ENCODE measurements at regions not wholly inside any gene's neighbourhood (a gene's known extent, or its start where the extent isn't known, plus 50 kb on each side); places are given as distances from the start of the nearest gene placed in this dataset.

DNA sequence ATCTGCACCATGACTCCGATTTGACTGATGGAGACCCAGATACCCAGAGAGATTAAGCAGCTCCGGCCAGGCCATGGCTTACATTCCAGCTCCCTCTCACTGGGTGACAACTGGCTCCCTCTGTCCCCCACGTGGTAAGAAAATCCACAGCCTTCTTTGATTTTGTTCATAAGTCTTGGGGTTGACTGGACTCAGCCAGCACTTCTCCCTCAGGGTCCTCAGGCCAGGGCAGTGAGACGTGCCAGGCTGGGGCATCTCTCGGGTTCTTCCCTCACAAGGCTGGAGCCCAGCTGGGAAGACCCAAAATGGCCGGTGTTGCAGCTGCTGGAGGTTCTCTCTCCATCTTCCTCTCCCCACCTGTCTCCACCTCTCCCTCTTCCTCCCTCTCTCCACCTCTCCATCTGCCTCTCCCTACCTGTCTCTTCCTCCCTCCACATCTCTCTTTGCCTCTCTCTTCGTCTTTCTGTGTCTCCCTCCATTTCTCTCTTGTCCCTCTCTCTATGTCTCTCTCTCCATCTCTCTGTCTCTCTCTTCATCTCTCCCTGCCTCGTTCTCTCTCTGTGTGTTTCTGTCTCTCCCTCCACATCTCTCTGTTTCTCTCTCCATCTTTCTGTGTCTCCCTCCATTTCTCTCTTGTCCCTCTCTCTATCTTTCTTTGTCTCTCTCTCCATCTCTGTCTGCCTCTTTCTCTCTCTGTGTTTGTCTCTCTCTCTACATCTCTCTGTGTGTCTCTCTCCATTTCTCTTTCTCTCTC lies 105.3 kb downstream of the FOXL1 start:
- no peaks in the 10 kb centered on the region for H3K4me1 Mint-ChIP-seq (ENCODE audit: low read depth)
- H3K36me3 Mint-ChIP-seq, result no peaks in the 10 kb centered on the region
- peaks cover 12% of the 10 kb centered on the region for H3K27me3 Mint-ChIP-seq
- no peak overlapping the region for H3K27ac Mint-ChIP-seq
- no peak overlapping the region for H3K4me3 Mint-ChIP-seq
- no peaks in the 10 kb centered on the region for H3K9me3 Mint-ChIP-seq (ENCODE audit: low read depth)

DNA sequence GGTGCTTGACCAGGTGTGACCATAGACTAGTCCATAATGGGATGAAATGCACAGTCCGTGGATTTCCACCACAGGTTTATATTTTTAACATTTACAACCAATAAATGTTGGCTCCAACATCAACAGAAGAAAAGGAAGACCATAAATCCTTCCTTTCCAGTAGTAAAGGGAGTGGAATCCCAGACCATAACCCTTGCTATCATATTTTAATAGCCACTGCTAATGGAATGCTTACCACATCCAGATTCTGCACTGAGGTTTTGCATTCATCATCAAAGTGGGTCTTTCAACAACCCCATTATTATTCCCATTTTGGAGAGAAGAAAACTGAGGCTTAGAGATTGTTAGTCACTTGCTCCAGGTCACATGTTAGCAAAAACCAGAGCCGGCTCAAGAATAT lies 106.7 kb downstream of the FOXL1 start:
- H3K9me3 Mint-ChIP-seq (ENCODE audit: low read depth), result no peaks in the 10 kb centered on the region
- no peak overlapping the region for H3K4me3 Mint-ChIP-seq
- H3K27ac Mint-ChIP-seq, result no peak overlapping the region
- H3K27me3 Mint-ChIP-seq, result peaks cover 12% of the 10 kb centered on the region
- H3K36me3 Mint-ChIP-seq, result no peaks in the 10 kb centered on the region
- H3K4me1 Mint-ChIP-seq (ENCODE audit: low read depth), result no peaks in the 10 kb centered on the region

DNA sequence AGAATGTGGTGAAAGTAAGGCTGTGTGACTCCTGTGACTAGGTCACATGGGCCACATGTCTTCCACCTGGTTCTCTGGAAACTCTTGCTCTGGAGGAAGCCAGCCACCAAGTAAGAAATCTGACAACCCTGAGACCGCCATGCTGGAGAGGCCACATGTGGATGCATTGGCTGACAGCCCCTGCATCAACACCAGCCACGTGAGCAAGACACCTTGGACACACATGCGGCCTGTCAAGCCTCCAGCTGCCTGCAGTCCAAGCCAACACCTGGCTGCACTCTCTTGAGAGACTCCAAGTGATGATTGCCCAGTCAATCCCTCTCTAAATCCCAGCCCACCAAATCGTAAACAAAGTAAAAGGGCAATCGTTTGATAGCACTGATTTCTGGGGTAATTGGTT lies 112.6 kb downstream of the FOXL1 start:
- H3K27me3 Mint-ChIP-seq, result peaks cover 4% of the 10 kb centered on the region
- H3K27ac Mint-ChIP-seq, result no peak overlapping the region
- H3K9me3 Mint-ChIP-seq (ENCODE audit: low read depth), result no peaks in the 10 kb centered on the region
- H3K36me3 Mint-ChIP-seq, result no peaks in the 10 kb centered on the region
- H3K4me3 Mint-ChIP-seq, result no peak overlapping the region
- no peaks in the 10 kb centered on the region for H3K4me1 Mint-ChIP-seq (ENCODE audit: low read depth)

DNA sequence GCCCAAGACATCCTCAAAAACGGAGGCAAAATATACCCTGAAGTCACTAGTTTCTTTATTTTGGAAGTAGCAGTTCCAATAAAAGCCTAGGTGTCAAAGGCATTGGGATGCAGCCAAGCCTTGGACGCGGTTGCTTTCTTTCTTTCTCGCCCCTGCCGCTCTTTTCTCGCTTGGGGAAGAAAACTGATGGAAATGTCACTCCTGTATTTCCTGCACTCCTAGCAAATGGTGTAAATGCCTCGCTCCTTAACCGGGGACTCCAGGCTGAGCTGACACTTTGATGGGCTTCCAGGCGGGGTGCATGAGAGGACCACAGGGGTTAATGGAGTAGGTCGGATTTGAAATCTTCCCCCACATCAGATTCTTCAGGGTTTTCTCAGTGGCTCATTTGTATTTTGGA lies 114.1 kb downstream of the FOXL1 start:
- H3K36me3 Mint-ChIP-seq, result no peaks in the 10 kb centered on the region
- H3K4me3 Mint-ChIP-seq, result no peak overlapping the region
- no peaks in the 10 kb centered on the region for H3K4me1 Mint-ChIP-seq (ENCODE audit: low read depth)
- H3K9me3 Mint-ChIP-seq (ENCODE audit: low read depth), result no peaks in the 10 kb centered on the region
- H3K27ac Mint-ChIP-seq, result no peak overlapping the region
- H3K27me3 Mint-ChIP-seq, result peaks cover 4% of the 10 kb centered on the region

GRCh38 chr16:86693033-86693432 lies 114.7 kb downstream of the FOXL1 start:
- Mint-ChIP-seq H3K27me3 (peaks cover 4% of the 10 kb centered on the region), H3K27ac (no peak overlapping the region), H3K4me3 (no peak overlapping the region), H3K4me1 (ENCODE audit: low read depth) (no peaks in the 10 kb centered on the region), H3K9me3 (ENCODE audit: low read depth) (no peaks in the 10 kb centered on the region), H3K36me3 (no peaks in the 10 kb centered on the region)

DNA sequence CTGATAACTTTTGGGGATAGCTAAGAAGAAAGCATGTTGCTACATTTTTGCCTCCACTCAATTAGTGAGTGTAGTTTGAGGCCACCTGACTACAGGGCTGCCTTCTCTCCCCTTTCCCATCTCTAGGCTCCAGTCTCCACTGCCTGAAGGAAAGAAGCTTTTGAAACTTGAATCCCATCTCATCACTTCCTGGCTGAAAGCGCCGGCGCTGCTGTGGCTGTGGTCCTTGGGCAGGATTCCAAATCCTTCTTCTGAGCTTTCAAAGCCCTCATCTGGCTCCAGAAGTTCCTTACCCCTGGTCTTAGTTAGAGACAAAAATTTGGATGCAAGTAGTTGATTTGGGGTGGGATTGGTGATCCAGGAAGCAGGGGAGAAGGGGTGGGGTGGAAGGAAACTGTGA lies 119.4 kb downstream of the FOXL1 start:
- Mint-ChIP-seq H3K36me3 (no peaks in the 10 kb centered on the region), H3K4me3 (no peak overlapping the region), H3K27me3 (peaks cover 4% of the 10 kb centered on the region), H3K9me3 (ENCODE audit: low read depth) (no peaks in the 10 kb centered on the region), H3K4me1 (ENCODE audit: low read depth) (no peaks in the 10 kb centered on the region), H3K27ac (no peak overlapping the region)

DNA sequence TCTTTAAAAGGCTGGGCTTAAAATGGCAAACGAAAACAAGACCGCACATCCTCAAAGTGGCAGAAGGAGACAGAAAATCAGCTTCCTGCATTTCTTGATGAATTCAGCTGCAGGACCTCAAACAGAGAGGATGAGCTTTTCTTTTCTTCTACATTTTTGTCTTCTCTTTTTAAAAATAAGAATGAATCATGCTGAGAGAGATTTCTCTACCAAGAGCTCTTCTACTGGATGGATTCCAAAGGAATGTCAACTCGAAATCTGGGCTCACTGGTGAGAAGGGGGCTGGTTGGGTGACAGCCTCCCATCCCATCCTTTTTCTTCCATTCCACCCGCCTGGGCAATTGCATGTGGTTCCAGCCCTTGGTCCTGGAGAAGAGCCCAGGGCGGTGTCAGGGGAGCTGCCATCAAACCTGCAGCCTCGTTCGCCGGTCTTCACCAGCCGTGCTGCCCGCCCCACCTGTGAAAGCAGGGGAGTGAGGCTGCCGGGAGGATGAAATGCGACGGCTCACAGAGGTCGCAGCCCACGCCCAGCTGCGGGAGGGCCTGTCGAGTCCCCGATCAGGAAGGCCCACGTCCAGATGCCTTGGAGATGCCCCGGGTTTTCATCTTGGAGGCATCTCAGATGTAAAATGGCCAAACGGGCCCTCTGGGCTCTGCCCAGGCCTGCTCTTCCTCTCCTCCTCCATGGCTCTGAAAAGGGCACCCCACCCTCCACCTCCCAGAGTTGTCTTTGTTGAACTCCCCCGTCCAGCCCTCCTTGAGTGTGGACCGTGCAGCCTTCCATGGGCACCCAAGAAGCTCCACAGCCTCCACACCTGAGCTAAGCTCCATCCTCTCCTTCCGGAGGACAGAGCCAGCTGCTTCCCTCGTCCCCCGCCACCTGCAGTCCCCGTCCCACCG lies 121.9 kb downstream of the FOXL1 start:
- H3K4me3 Mint-ChIP-seq, result no peak overlapping the region
- H3K9me3 Mint-ChIP-seq (ENCODE audit: low read depth), result no peaks in the 10 kb centered on the region
- H3K36me3 Mint-ChIP-seq, result no peaks in the 10 kb centered on the region
- peaks cover 2% of the 10 kb centered on the region for H3K27me3 Mint-ChIP-seq
- no peak overlapping the region for H3K27ac Mint-ChIP-seq
- H3K4me1 Mint-ChIP-seq (ENCODE audit: low read depth), result no peaks in the 10 kb centered on the region

- H3K27me3 Mint-ChIP-seq, result peaks cover 2% of the 10 kb centered on the region
- H3K27ac Mint-ChIP-seq, result no peak overlapping the region
- H3K4me1 Mint-ChIP-seq (ENCODE audit: low read depth), result no peaks in the 10 kb centered on the region
- no peak overlapping the region for H3K4me3 Mint-ChIP-seq
- H3K36me3 Mint-ChIP-seq, result no peaks in the 10 kb centered on the region
- H3K9me3 Mint-ChIP-seq (ENCODE audit: low read depth), result no peaks in the 10 kb centered on the region
These were observed 123.1 kb downstream of the FOXL1 start for GRCh38 chr16:86701286-86701975.

- peaks cover 2% of the 10 kb centered on the region for H3K27me3 Mint-ChIP-seq
- H3K4me3 Mint-ChIP-seq, result no peak overlapping the region
- H3K27ac Mint-ChIP-seq, result no peak overlapping the region
- H3K9me3 Mint-ChIP-seq (ENCODE audit: low read depth), result no peaks in the 10 kb centered on the region
- H3K4me1 Mint-ChIP-seq (ENCODE audit: low read depth), result no peaks in the 10 kb centered on the region
- H3K36me3 Mint-ChIP-seq, result no peaks in the 10 kb centered on the region
These were observed 124.7 kb downstream of the FOXL1 start for GRCh38 chr16:86702824-86703588.

- Mint-ChIP-seq H3K4me3 (no peak overlapping the region), H3K27ac (no peak overlapping the region), H3K27me3 (peaks cover 2% of the 10 kb centered on the region), H3K36me3 (no peaks in the 10 kb centered on the region), H3K4me1 (ENCODE audit: low read depth) (no peaks in the 10 kb centered on the region), H3K9me3 (ENCODE audit: low read depth) (no peaks in the 10 kb centered on the region)
These were observed 126.2 kb downstream of the FOXL1 start for GRCh38 chr16:86704516-86704915.

DNA sequence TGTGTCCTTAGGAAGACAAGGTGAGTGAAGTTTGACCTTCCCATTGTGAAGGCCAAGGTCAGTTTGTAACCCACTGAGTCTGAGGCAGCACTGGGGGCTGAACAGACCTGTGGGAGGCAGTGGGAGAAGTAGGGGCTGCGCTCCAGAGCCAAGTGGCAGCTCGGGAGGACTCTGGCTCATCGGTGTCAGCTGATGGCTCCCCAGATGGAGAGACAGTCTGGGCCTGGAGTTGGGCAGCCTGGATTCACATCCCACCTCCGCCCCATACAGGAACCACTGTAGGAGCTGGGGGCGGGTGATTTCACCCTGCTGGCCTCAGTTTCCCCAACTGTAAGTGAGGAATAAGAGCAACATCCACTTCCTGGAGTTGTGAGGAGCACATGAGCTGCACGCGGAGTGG lies 128.4 kb downstream of the FOXL1 start:
- peaks cover 2% of the 10 kb centered on the region for H3K27me3 Mint-ChIP-seq

GRCh38 chr16:86707171-86707570 lies 128.8 kb downstream of the FOXL1 start:
- no peaks in the 10 kb centered on the region for H3K36me3 Mint-ChIP-seq
- no peak overlapping the region for H3K27ac Mint-ChIP-seq
- H3K27me3 Mint-ChIP-seq, result peaks cover 2% of the 10 kb centered on the region
- no peaks in the 10 kb centered on the region for H3K4me1 Mint-ChIP-seq (ENCODE audit: low read depth)
- no peak overlapping the region for H3K4me3 Mint-ChIP-seq
- H3K9me3 Mint-ChIP-seq (ENCODE audit: low read depth), result no peaks in the 10 kb centered on the region

More for the DNA sequence above, 128.4 kb downstream of the FOXL1 start:
- H3K9me3 Mint-ChIP-seq (ENCODE audit: low read depth), result no peaks in the 10 kb centered on the region
- H3K27ac Mint-ChIP-seq, result no peak overlapping the region
- no peak overlapping the region for H3K4me3 Mint-ChIP-seq
- no peaks in the 10 kb centered on the region for H3K4me1 Mint-ChIP-seq (ENCODE audit: low read depth)
- H3K36me3 Mint-ChIP-seq, result no peaks in the 10 kb centered on the region

GRCh38 chr16:86707581-86707980 lies 129.2 kb downstream of the FOXL1 start:
- Mint-ChIP-seq H3K27me3 (peaks cover 2% of the 10 kb centered on the region), H3K4me1 (ENCODE audit: low read depth) (no peaks in the 10 kb centered on the region), H3K36me3 (no peaks in the 10 kb centered on the region), H3K9me3 (ENCODE audit: low read depth) (no peaks in the 10 kb centered on the region), H3K27ac (no peak overlapping the region), H3K4me3 (no peak overlapping the region)

GRCh38 chr16:86708431-86708830 lies 130.1 kb downstream of the FOXL1 start:
- Mint-ChIP-seq H3K27me3 (peaks cover 2% of the 10 kb centered on the region), H3K9me3 (ENCODE audit: low read depth) (no peaks in the 10 kb centered on the region)

More at GRCh38 chr16:86708431-86708830, 130.1 kb downstream of the FOXL1 start:
- Mint-ChIP-seq H3K4me3 (no peak overlapping the region), H3K4me1 (ENCODE audit: low read depth) (no peaks in the 10 kb centered on the region), H3K36me3 (no peaks in the 10 kb centered on the region), H3K27ac (no peak overlapping the region)
